IMR-90 (cell line): ENCODE measurements at regions not wholly inside any gene's neighbourhood (a gene's known extent, or its start where the extent isn't known, plus 50 kb on each side); places are given as distances from the start of the nearest gene placed in this dataset.
A peak's percentile ranks its signal among the peaks of the same experiment; 100 is the strongest.

ENCODE experiments used
- ATAC-seq: fragments of 200-7000 bp; cut with Tn5 transposase; 2 replicates; pipeline ENCODE4 v1.9.1; 2020; ENCODE audit warnings: low read depth, mild to moderate bottlenecking, moderate library complexity
- BruUV-seq: library from RNA; stranded (reverse); fragments of 400-500 nt; replicated peaks from 2 replicates; lab custom pipeline; 2021; lab: Mats Ljungman, UMichigan
- CTCF ChIA-PET: fragments of 300-600 bp; formaldehyde crosslinking; extraction: SDS; loops from one replicate; lab custom pipeline; 2021; ENCODE audit warnings: antibody characterized with exemption; lab: Yijun Ruan, JAX
- POLR2A ChIA-PET: fragments of 300-600 bp; sonication (Branson Sonifier 250); formaldehyde crosslinking; loops from one replicate; lab custom pipeline; 2022; ENCODE audit warnings: antibody characterized with exemption; ENCODE audit not compliant: unreplicated experiment; lab: Charles Lee
- DNase-seq: peaks from one replicate; pipeline ENCODE4 v3.0.0; 2013
- H2AFZ ChIP-seq: replicated peaks from 2 replicates; pipeline ENCODE3; 2013; ENCODE audit warnings: low read length, mild to moderate bottlenecking; ENCODE audit not compliant: poor library complexity
- H2AK5ac ChIP-seq: 2 replicates; pipeline ENCODE4 v1.6.1; 2013; ENCODE audit warnings: low read depth, low read length, inconsistent platforms
- H2AK9ac ChIP-seq: replicated peaks from 2 replicates; pipeline ENCODE3; 2013; ENCODE audit warnings: mild to moderate bottlenecking, low read depth, low read length, moderate library complexity; ENCODE audit not compliant: poor library complexity
- H2BK120ac ChIP-seq: 2 replicates; pipeline ENCODE4 v1.6.1; 2013; ENCODE audit warnings: low read depth, low read length, inconsistent platforms
- H2BK15ac ChIP-seq: 3 replicates; pipeline ENCODE4 v1.6.1; 2013; ENCODE audit warnings: low read depth, low read length, inconsistent platforms
- H2BK20ac ChIP-seq: 2 replicates; pipeline ENCODE4 v1.6.1; 2013; ENCODE audit warnings: low read depth, mild to moderate bottlenecking, inconsistent platforms, low read length, moderate library complexity
- H2BK5ac ChIP-seq: 2 replicates; pipeline ENCODE4 v1.6.1; 2013; ENCODE audit warnings: mild to moderate bottlenecking, low read depth, low read length, inconsistent platforms; ENCODE audit not compliant: poor library complexity, severe bottlenecking
- H3K14ac ChIP-seq: replicated peaks from 2 replicates; pipeline ENCODE4 v1.6.1; 2013; ENCODE audit warnings: low read depth, low read length, inconsistent platforms
- H3K18ac ChIP-seq: 2 replicates; pipeline ENCODE4 v1.6.1; 2013; ENCODE audit warnings: low read depth, low read length, control low read depth
- H3K23ac ChIP-seq: 2 replicates; pipeline ENCODE4 v1.6.1; 2013; ENCODE audit warnings: low read depth, low read length, inconsistent platforms
- H3K27ac ChIP-seq: 2 replicates; pipeline ENCODE4 v1.5.1; 2013; ENCODE audit warnings: mild to moderate bottlenecking, control low read depth, low read length; ENCODE audit not compliant: insufficient read depth
- H3K27me3 ChIP-seq: 2 replicates; pipeline ENCODE4 v1.6.1; 2013; ENCODE audit warnings: low read length; ENCODE audit not compliant: control insufficient read depth, insufficient read depth
- H3K36me3 ChIP-seq: 2 replicates; pipeline ENCODE4 v1.6.1; 2013; ENCODE audit warnings: low read length, mixed read lengths; ENCODE audit not compliant: control insufficient read depth, insufficient read depth
- H3K4ac ChIP-seq: 2 replicates; pipeline ENCODE4 v1.6.1; 2013; ENCODE audit warnings: low read depth, low read length, inconsistent platforms
- H3K4me1 ChIP-seq: 2 replicates; pipeline ENCODE4 v1.6.1; 2013; ENCODE audit warnings: low read length, mixed read lengths; ENCODE audit not compliant: control insufficient read depth, insufficient read depth
- H3K4me2 ChIP-seq: 2 replicates; pipeline ENCODE4 v1.6.1; 2013; ENCODE audit warnings: low read depth, mild to moderate bottlenecking, control low read depth, low read length, moderate library complexity
- H3K4me3 ChIP-seq: 2 replicates; pipeline ENCODE4 v1.5.1; 2013; ENCODE audit warnings: low read depth, mild to moderate bottlenecking, control low read depth, low read length, moderate library complexity; ENCODE audit not compliant: insufficient read depth
- H3K56ac ChIP-seq: 2 replicates; pipeline ENCODE4 v1.6.1; 2013; ENCODE audit warnings: low read length, inconsistent platforms; ENCODE audit not compliant: insufficient read depth; ENCODE audit errors: extremely low read depth
- H3K79me1 ChIP-seq, 2 experiments: 2 replicates each; pipeline ENCODE4 v1.6.1; 2013; ENCODE audit warnings: low read length in 2 of 2, inconsistent platforms in 1 of 2, low read depth in 1 of 2
- H3K9ac ChIP-seq: 2 replicates; pipeline ENCODE4 v1.6.1; 2013; ENCODE audit warnings: low read depth, low read length, control low read depth
- H3K9me1 ChIP-seq: 2 replicates; pipeline ENCODE4 v1.6.1; 2013; ENCODE audit warnings: low read length, inconsistent platforms; ENCODE audit not compliant: insufficient read depth
- H3K9me3 ChIP-seq: 2 replicates; pipeline ENCODE4 v1.6.1; 2013; ENCODE audit warnings: low read length; ENCODE audit not compliant: control insufficient read depth, insufficient read depth
- H4K20me1 ChIP-seq: 2 replicates; pipeline ENCODE4 v1.6.1; 2013; ENCODE audit warnings: low read length, inconsistent platforms; ENCODE audit not compliant: insufficient read depth
- H4K5ac ChIP-seq: 2 replicates; pipeline ENCODE4 v1.6.1; 2013; ENCODE audit warnings: mild to moderate bottlenecking, low read depth, low read length, control low read depth
- H4K8ac ChIP-seq, 2 experiments: 2 replicates each; pipeline ENCODE4 v1.6.1; 2013; ENCODE audit warnings: low read depth in 2 of 2, low read length in 2 of 2, control low read depth in 1 of 2, inconsistent platforms in 1 of 2
- H4K91ac ChIP-seq: 2 replicates; pipeline ENCODE4 v1.6.1; 2013; ENCODE audit warnings: low read depth, low read length, inconsistent platforms; ENCODE audit not compliant: insufficient read depth
- BHLHE40 ChIP-seq: fragments of 150-350 bp; IDR thresholded peaks from 2 replicates; pipeline ENCODE4 v1.6.1; 2016; ENCODE audit warnings: mild to moderate bottlenecking, low read depth, low read length
- CEBPB ChIP-seq: IDR thresholded peaks from 2 replicates; pipeline ENCODE4 v1.6.1; 2012; ENCODE audit warnings: low read depth, low read length, improper control_type of control experiment
- CHD1 ChIP-seq: IDR thresholded peaks from 2 replicates; pipeline ENCODE4 v1.6.1; 2012; ENCODE audit warnings: low read depth, low read length, improper control_type of control experiment
- CTCF ChIP-seq: conservative IDR thresholded peaks from 2 replicates; pipeline ENCODE4 v1.5.1; 2012; ENCODE audit warnings: mild to moderate bottlenecking, low read depth, low read length, improper control_type of control experiment
- FOS ChIP-seq: fragments of 150-350 bp; IDR thresholded peaks from 2 replicates; pipeline ENCODE4 v1.6.1; 2016; ENCODE audit warnings: low read depth, low read length
- MAFK ChIP-seq: IDR thresholded peaks from 2 replicates; pipeline ENCODE4 v1.6.1; 2012; ENCODE audit warnings: low read depth, low read length, improper control_type of control experiment
- MAZ ChIP-seq: IDR thresholded peaks from 2 replicates; pipeline ENCODE4 v1.6.1; 2012; ENCODE audit warnings: low read depth, mild to moderate bottlenecking, low read length, improper control_type of control experiment, moderate library complexity, borderline replicate concordance
- MXI1 ChIP-seq: IDR thresholded peaks from 2 replicates; pipeline ENCODE4 v1.6.1; 2012; ENCODE audit warnings: low read depth, mild to moderate bottlenecking, low read length, moderate library complexity, borderline replicate concordance
- NFE2L2 ChIP-seq: fragments of 150-350 bp; IDR thresholded peaks from 2 replicates; pipeline ENCODE4 v1.6.1; 2016; ENCODE audit warnings: low read depth, mild to moderate bottlenecking, low read length
- POLR2A ChIP-seq: IDR thresholded peaks from 2 replicates; pipeline ENCODE4 v1.6.1; 2012; ENCODE audit warnings: mild to moderate bottlenecking, low read depth, low read length
- RAD21 ChIP-seq: IDR thresholded peaks from 2 replicates; pipeline ENCODE4 v1.6.1; 2012; ENCODE audit warnings: low read length, improper control_type of control experiment
- RCOR1 ChIP-seq: IDR thresholded peaks from 2 replicates; pipeline ENCODE4 v1.6.1; 2012; ENCODE audit warnings: mild to moderate bottlenecking, low read length, improper control_type of control experiment; ENCODE audit not compliant: insufficient replicate concordance
- RFX5 ChIP-seq: IDR thresholded peaks from 2 replicates; pipeline ENCODE4 v1.8.0; 2012; ENCODE audit warnings: low read depth, mild to moderate bottlenecking, low read length, moderate library complexity
- SMC3 ChIP-seq: fragments of 150-350 bp; IDR thresholded peaks from 2 replicates; pipeline ENCODE4 v1.6.1; 2016; ENCODE audit warnings: low read depth, mild to moderate bottlenecking, antibody characterized with exemption, low read length, moderate library complexity
- WGBS, 2 experiments: methylation state at CpG; one replicate each; pipeline versions ENCODE4 v1.1.5 to v1.1.7; 2013; ENCODE audit warnings: missing lambda C conversion rate in 2 of 2; ENCODE audit not compliant: insufficient read length in 1 of 2; ENCODE audit errors: extremely low coverage in 2 of 2; 5-methylcytosine and 5-hydroxymethylcytosine counted together
- dilution Hi-C: fragments of 300-500 bp; cut with HindIII; formaldehyde crosslinking; loops from one replicate; pipeline ENCODE4 v1.14.3; 2018; ENCODE audit warnings: low sequenced_read_pairs; ENCODE audit not compliant: unreplicated experiment
- in situ Hi-C: fragments of 300-500 bp; cut with MboI; formaldehyde crosslinking; loops from 3 replicates; pipeline ENCODE4 v1.14.3; 2019; ENCODE audit warnings: low sequenced_read_pairs, inconsistent platforms, mixed read lengths
- intact Hi-C: fragments of 100-400 bp; cut with micrococcal nuclease; formaldehyde crosslinking; loops from 2 replicates; pipeline ENCODE4 v1.10.0; 2022
- TF ChIP-seq, protein P1 (sequence below): fragments of 150-350 bp; IDR thresholded peaks from 2 replicates; pipeline ENCODE4 v1.6.1; 2016; ENCODE audit warnings: low read depth, mild to moderate bottlenecking, low read length, moderate library complexity, borderline replicate concordance
- TF ChIP-seq, protein P2 (sequence below): fragments of 150-350 bp; IDR thresholded peaks from 2 replicates; pipeline ENCODE4 v1.6.1; 2017; ENCODE audit warnings: mild to moderate bottlenecking, antibody characterized with exemption, low read length, low read depth

DNA sequence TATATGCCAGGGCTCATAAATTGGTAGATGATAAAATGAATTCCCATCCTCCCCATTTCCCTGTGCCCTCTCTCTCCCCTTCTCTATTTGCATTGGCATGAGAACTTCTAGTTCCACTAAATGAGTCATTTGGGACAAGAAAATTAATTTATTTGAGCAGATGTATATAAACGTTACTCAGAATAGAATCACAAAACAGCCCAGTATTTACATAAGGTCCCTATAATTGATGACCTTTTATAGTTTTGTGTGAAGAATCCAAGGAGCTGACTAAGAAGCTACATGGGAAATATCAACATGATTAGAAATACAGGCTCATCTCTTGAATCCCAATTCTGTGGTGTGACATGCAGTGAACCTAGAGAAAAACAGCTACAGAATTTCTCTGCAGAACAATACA, 617.7 kb upstream of the NR2F2 start:
- no peak overlapping the region for H4K5ac ChIP-seq
- peaks cover 6% of the 10 kb centered on the region; the same call in 1 of the 2 replicates for H3K9me1 ChIP-seq
- no peak overlapping the region for H2AK5ac ChIP-seq
- no peak overlapping the region for H4K8ac ChIP-seq
- no peak overlapping the region for H3K27ac ChIP-seq
- no peak overlapping the region for H3K23ac ChIP-seq
- H3K79me1 ChIP-seq = no peaks in the 10 kb centered on the region
- ATAC-seq (peak; percentile 37; the same call in 1 of the 2 replicates), DNase-seq (peak; percentile 71)
- H2BK5ac ChIP-seq = no peak overlapping the region
- no peak overlapping the region for H3K14ac ChIP-seq
- POLR2A ChIA-PET = no interaction called here
- no TSS peak for BruUV-seq
- no peak overlapping the region for H2BK120ac ChIP-seq
- no peak overlapping the region for H4K91ac ChIP-seq
- no peak overlapping the region for H2AK9ac ChIP-seq
- CTCF ChIA-PET = no interaction called here
- in situ Hi-C loops (no loop called here), dilution Hi-C loops (no loop called here), intact Hi-C loops (no loop called here)
- H3K4ac ChIP-seq = no peak overlapping the region
- H2BK15ac ChIP-seq = no peak overlapping the region
- no peak overlapping the region for H3K56ac ChIP-seq
- H2BK20ac ChIP-seq = no peak overlapping the region
- H3K4me1 ChIP-seq = peaks cover 6% of the 10 kb centered on the region
- no CpG with 5 or more reads among the region's 1 CpG for WGBS, 2 experiments
- H3K4me2 ChIP-seq = no peak overlapping the region
- no peak overlapping the region for H3K4me3 ChIP-seq
- H3K9ac ChIP-seq = no peak overlapping the region
- no peak overlapping the region for H3K18ac ChIP-seq
- H3K36me3 ChIP-seq = no peaks in the 10 kb centered on the region
- no peak overlapping the region for H2AFZ ChIP-seq
- TF ChIP-seq, protein P1, sequence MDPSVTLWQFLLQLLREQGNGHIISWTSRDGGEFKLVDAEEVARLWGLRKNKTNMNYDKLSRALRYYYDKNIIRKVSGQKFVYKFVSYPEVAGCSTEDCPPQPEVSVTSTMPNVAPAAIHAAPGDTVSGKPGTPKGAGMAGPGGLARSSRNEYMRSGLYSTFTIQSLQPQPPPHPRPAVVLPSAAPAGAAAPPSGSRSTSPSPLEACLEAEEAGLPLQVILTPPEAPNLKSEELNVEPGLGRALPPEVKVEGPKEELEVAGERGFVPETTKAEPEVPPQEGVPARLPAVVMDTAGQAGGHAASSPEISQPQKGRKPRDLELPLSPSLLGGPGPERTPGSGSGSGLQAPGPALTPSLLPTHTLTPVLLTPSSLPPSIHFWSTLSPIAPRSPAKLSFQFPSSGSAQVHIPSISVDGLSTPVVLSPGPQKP = no peak
- no peak for TF ChIP-seq SMC3
- no peak for TF ChIP-seq MAFK
- TF ChIP-seq MAZ = no peak
- no peak for TF ChIP-seq BHLHE40
- TF ChIP-seq RCOR1 = no peak
- no peak for TF ChIP-seq CHD1
- TF ChIP-seq CEBPB = no peak
- TF ChIP-seq RFX5 = no peak
- no peak for TF ChIP-seq FOS
- TF ChIP-seq CTCF = no peak
- TF ChIP-seq RAD21 = no peak
- TF ChIP-seq POLR2A = no peak
- TF ChIP-seq NFE2L2 = no peak
- TF ChIP-seq, protein P2, sequence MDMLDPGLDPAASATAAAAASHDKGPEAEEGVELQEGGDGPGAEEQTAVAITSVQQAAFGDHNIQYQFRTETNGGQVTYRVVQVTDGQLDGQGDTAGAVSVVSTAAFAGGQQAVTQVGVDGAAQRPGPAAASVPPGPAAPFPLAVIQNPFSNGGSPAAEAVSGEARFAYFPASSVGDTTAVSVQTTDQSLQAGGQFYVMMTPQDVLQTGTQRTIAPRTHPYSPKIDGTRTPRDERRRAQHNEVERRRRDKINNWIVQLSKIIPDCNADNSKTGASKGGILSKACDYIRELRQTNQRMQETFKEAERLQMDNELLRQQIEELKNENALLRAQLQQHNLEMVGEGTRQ = no peak
- TF ChIP-seq MXI1 = no peak
- no peaks in the 10 kb centered on the region for H4K20me1 ChIP-seq
- no peaks in the 10 kb centered on the region for H3K9me3 ChIP-seq
- H3K27me3 ChIP-seq = no peaks in the 10 kb centered on the region
